ENCODE measurements at regions not wholly inside any gene's neighbourhood (a gene's known extent, or its start where the extent isn't known, plus 50 kb on each side); places are given as distances from the start of the nearest gene placed in this dataset.

DNA sequence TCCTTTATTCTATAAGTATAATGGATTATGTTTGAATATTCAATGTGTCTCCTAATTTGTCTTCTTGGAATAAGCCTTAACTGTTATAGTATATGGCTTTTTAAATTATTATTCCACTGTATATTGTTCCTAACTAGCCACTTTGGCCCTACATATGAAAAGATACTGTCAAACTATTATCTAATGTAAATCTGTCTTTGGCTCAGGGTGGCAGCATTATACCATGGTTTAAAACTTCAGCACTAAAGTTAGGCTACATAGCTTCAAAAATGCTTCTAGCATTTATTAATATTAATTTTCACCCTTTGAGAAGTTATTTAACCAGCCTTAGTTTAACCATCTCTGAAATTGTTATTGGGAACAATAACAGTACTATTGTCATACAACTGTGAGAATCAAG, 543.1 kb upstream of the MBL2 start:
- Histone ChIP-seq H3K36me3 (ENCODE audit: control insufficient read depth, insufficient read depth, low read length) (no peaks in the 10 kb centered on the region), H3K4me3 (ENCODE audit: low read length) (no peak overlapping the region), H3K27me3 (ENCODE audit: control insufficient read depth, insufficient read depth, low read length) (no peaks in the 10 kb centered on the region), H3K4me1 (ENCODE audit: control insufficient read depth, insufficient read depth, low read length) (no peaks in the 10 kb centered on the region), H3K27ac (ENCODE audit: low read length) (no peak overlapping the region), H3K9me3 (ENCODE audit: control insufficient read depth, low read depth, low read length) (no peaks in the 10 kb centered on the region)
- no peak for DNase-seq

- Histone ChIP-seq H3K4me1 (ENCODE audit: control insufficient read depth, insufficient read depth, low read length) (no peaks in the 10 kb centered on the region), H3K9me3 (ENCODE audit: control insufficient read depth, low read depth, low read length) (no peaks in the 10 kb centered on the region), H3K36me3 (ENCODE audit: control insufficient read depth, insufficient read depth, low read length) (no peaks in the 10 kb centered on the region), H3K27me3 (ENCODE audit: control insufficient read depth, insufficient read depth, low read length) (no peaks in the 10 kb centered on the region), H3K27ac (ENCODE audit: low read length) (no peak overlapping the region), H3K4me3 (ENCODE audit: low read length) (no peak overlapping the region)
- no peak for DNase-seq
- WGBS (ENCODE audit: insufficient coverage, low lambda C conversion rate): no CpG with 5 or more reads among the region's 1 CpG
These were observed 542.3 kb upstream of the MBL2 start for GRCh38 chr10:53314876-53315275.

- Histone ChIP-seq H3K9me3 (ENCODE audit: control insufficient read depth, low read depth, low read length) (no peaks in the 10 kb centered on the region), H3K27ac (ENCODE audit: low read length) (no peak overlapping the region), H3K4me1 (ENCODE audit: control insufficient read depth, insufficient read depth, low read length) (no peaks in the 10 kb centered on the region), H3K36me3 (ENCODE audit: control insufficient read depth, insufficient read depth, low read length) (no peaks in the 10 kb centered on the region), H3K27me3 (ENCODE audit: control insufficient read depth, insufficient read depth, low read length) (no peaks in the 10 kb centered on the region), H3K4me3 (ENCODE audit: low read length) (no peak overlapping the region)
- no peak for DNase-seq
- no CpG with 5 or more reads among the region's 3 CpGs for WGBS (ENCODE audit: insufficient coverage, low lambda C conversion rate)
These were observed 525.9 kb upstream of the MBL2 start for GRCh38 chr10:53298443-53298842.

DNA sequence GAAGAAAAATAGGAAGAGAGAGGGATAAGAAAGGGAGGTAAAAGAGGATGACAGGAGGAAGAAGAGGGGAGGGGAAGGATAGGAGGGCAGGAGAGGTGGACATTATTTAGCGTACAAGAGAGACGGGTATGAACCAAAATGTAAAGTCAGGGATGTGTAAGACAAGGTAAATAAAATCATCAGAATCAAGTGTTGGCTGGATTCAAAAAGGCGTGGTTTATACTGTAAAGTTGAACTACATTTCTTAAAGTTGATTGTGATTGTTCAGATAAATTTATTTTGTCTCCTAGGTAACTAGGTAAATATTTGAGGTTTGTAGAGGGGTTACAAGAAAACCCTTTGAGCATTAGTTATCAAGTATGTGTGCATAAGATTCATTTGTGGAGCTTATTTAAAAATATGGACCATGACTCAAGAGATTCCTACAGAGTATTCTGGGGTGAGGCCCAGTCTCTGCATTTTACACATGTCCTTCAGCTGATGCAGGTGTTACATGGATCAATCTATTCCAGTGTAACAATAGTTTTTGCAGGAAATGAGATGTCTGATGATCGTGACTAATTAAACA, 512.1 kb upstream of the MBL2 start:
- Histone ChIP-seq H3K4me1 (ENCODE audit: control insufficient read depth, insufficient read depth, low read length) (no peaks in the 10 kb centered on the region), H3K27ac (ENCODE audit: low read length) (no peak overlapping the region), H3K9me3 (ENCODE audit: control insufficient read depth, low read depth, low read length) (no peaks in the 10 kb centered on the region), H3K27me3 (ENCODE audit: control insufficient read depth, insufficient read depth, low read length) (no peaks in the 10 kb centered on the region), H3K36me3 (ENCODE audit: control insufficient read depth, insufficient read depth, low read length) (no peaks in the 10 kb centered on the region), H3K4me3 (ENCODE audit: low read length) (no peak overlapping the region)
- DNase-seq: peak in 1 of 2 donors; percentile 6
- 35% methylated on average over 4 of the region's 4 CpGs for WGBS (ENCODE audit: insufficient coverage, low lambda C conversion rate)

- Histone ChIP-seq H3K4me1 (ENCODE audit: control insufficient read depth, insufficient read depth, low read length) (no peaks in the 10 kb centered on the region), H3K4me3 (ENCODE audit: low read length) (no peak overlapping the region), H3K27ac (ENCODE audit: low read length) (no peak overlapping the region), H3K9me3 (ENCODE audit: control insufficient read depth, low read depth, low read length) (no peaks in the 10 kb centered on the region), H3K27me3 (ENCODE audit: control insufficient read depth, insufficient read depth, low read length) (no peaks in the 10 kb centered on the region), H3K36me3 (ENCODE audit: control insufficient read depth, insufficient read depth, low read length) (no peaks in the 10 kb centered on the region)
- WGBS (ENCODE audit: insufficient coverage, low lambda C conversion rate): no CpG with 5 or more reads among the region's 1 CpG
- no peak for DNase-seq
These were observed 504.2 kb upstream of the MBL2 start for GRCh38 chr10:53276797-53277196.

DNA sequence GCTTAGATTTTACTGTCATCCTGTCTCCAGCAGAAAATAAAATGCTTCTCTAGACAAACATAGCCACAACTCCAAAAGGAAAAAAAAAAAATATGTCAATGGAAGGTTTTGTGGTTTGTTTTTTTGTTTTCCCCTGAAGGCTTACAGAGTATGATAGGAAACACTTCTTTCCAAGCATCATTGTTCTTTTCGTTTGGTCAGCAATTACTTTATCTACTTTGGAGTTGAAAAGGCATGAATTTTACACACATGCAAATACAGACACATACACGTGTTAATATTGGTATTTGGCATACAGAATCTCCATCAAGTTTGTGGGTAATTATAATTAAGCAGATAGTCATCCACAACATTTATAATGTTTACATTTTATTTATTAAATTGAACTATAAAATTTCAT, 496.9 kb upstream of the MBL2 start:
- no peak for DNase-seq
- no peaks in the 10 kb centered on the region for H3K9me3 ChIP-seq (ENCODE audit: control insufficient read depth, low read depth, low read length)
- H3K27ac ChIP-seq (ENCODE audit: low read length): no peak overlapping the region
- 75% methylated on average over 1 of the region's 2 CpGs for WGBS (ENCODE audit: insufficient coverage, low lambda C conversion rate)
- no peaks in the 10 kb centered on the region for H3K4me1 ChIP-seq (ENCODE audit: control insufficient read depth, insufficient read depth, low read length)
- no peaks in the 10 kb centered on the region for H3K36me3 ChIP-seq (ENCODE audit: control insufficient read depth, insufficient read depth, low read length)
- H3K4me3 ChIP-seq (ENCODE audit: low read length): no peak overlapping the region
- no peaks in the 10 kb centered on the region for H3K27me3 ChIP-seq (ENCODE audit: control insufficient read depth, insufficient read depth, low read length)

DNA sequence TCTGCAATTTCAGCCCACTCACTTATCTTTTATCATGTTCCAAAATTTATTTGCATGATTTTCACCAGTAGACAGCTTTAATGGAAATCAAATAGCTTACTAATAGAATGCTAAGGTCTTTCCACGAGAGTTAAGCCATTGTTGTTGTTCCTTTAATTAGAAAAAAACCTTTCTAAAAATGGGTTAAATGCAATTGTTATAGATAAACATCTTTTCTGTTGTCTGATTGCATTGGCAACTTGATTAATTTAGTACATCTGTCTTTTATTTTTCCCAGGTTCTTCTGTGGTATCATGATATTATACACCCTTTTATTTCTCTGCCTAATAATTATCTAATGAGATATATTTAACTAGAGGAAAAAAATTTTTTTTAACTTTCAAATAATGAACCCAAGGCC, 487.6 kb upstream of the MBL2 start:
- Histone ChIP-seq H3K36me3 (ENCODE audit: control insufficient read depth, insufficient read depth, low read length) (no peaks in the 10 kb centered on the region), H3K9me3 (ENCODE audit: control insufficient read depth, low read depth, low read length) (no peaks in the 10 kb centered on the region), H3K27ac (ENCODE audit: low read length) (no peak overlapping the region), H3K27me3 (ENCODE audit: control insufficient read depth, insufficient read depth, low read length) (no peaks in the 10 kb centered on the region), H3K4me1 (ENCODE audit: control insufficient read depth, insufficient read depth, low read length) (no peaks in the 10 kb centered on the region), H3K4me3 (ENCODE audit: low read length) (no peak overlapping the region)
- WGBS (ENCODE audit: insufficient coverage, low lambda C conversion rate): 100% methylated on average over 1 of the region's 1 CpG
- no peak for DNase-seq

DNA sequence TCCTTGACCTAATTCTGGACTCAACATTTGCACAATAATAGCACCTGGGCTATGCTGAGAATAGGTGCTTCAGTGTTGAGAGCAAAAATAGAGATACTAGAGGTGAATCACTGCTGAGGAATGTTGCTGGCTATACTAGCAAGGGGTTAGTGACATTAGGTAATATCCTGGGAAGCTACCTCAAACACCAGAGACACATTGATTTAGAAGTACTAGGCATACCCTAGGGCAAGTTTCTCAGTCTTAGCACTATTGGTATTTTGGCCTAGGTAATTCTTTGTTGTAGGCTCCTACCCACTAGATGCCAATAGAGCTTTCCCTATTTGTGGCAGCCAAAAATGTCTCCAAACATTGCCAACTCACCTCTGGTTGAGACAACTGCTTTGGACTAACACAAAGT, 484.0 kb upstream of the MBL2 start:
- H3K36me3 ChIP-seq (ENCODE audit: control insufficient read depth, insufficient read depth, low read length): no peaks in the 10 kb centered on the region
- H3K27me3 ChIP-seq (ENCODE audit: control insufficient read depth, insufficient read depth, low read length): no peaks in the 10 kb centered on the region
- H3K4me1 ChIP-seq (ENCODE audit: control insufficient read depth, insufficient read depth, low read length): no peaks in the 10 kb centered on the region
- DNase-seq: peak in 1 of 2 donors; percentile 5
- no peaks in the 10 kb centered on the region for H3K9me3 ChIP-seq (ENCODE audit: control insufficient read depth, low read depth, low read length)
- no peak overlapping the region for H3K27ac ChIP-seq (ENCODE audit: low read length)
- H3K4me3 ChIP-seq (ENCODE audit: low read length): no peak overlapping the region

DNA sequence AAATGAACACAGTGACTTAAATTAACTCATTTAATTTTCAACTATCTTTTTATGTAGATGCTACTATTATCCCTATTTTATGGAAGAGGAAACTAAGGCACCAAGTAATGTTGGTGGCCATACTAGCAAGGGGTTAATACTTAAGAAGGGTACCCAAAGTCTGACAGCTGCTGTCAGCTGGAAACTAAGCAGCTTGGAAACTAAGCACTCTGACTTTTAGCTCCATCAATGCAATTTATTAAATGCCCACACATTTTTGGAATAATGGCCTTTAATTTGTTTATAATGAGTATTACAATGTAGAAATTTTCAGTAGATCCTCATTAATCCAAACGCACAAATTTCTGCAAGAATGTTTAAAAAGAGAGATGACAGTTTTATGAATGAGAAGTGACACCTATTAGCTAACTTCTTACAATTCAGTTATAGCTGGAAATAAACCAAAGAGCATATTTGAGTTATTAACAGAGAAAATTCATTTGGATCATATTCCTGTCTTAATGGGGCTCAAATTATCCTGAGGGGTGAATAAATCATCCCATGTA, 483.1 kb upstream of the MBL2 start:
- DNase-seq: no peak
- H3K4me1 ChIP-seq (ENCODE audit: control insufficient read depth, insufficient read depth, low read length): no peaks in the 10 kb centered on the region
- H3K27me3 ChIP-seq (ENCODE audit: control insufficient read depth, insufficient read depth, low read length): no peaks in the 10 kb centered on the region
- no peak overlapping the region for H3K27ac ChIP-seq (ENCODE audit: low read length)
- no peaks in the 10 kb centered on the region for H3K9me3 ChIP-seq (ENCODE audit: control insufficient read depth, low read depth, low read length)
- H3K4me3 ChIP-seq (ENCODE audit: low read length): no peak overlapping the region
- H3K36me3 ChIP-seq (ENCODE audit: control insufficient read depth, insufficient read depth, low read length): no peaks in the 10 kb centered on the region
- WGBS (ENCODE audit: insufficient coverage, low lambda C conversion rate): 80% methylated on average over 1 of the region's 1 CpG

GRCh38 chr10:53253221-53253620, 480.6 kb upstream of the MBL2 start:
- no CpG with 5 or more reads among the region's 3 CpGs for WGBS (ENCODE audit: insufficient coverage, low lambda C conversion rate)
- no peak for DNase-seq
- H3K36me3 ChIP-seq (ENCODE audit: control insufficient read depth, insufficient read depth, low read length): no peaks in the 10 kb centered on the region
- no peak overlapping the region for H3K4me3 ChIP-seq (ENCODE audit: low read length)
- H3K9me3 ChIP-seq (ENCODE audit: control insufficient read depth, low read depth, low read length): no peaks in the 10 kb centered on the region
- no peak overlapping the region for H3K27ac ChIP-seq (ENCODE audit: low read length)
- H3K4me1 ChIP-seq (ENCODE audit: control insufficient read depth, insufficient read depth, low read length): no peaks in the 10 kb centered on the region
- H3K27me3 ChIP-seq (ENCODE audit: control insufficient read depth, insufficient read depth, low read length): no peaks in the 10 kb centered on the region

DNA sequence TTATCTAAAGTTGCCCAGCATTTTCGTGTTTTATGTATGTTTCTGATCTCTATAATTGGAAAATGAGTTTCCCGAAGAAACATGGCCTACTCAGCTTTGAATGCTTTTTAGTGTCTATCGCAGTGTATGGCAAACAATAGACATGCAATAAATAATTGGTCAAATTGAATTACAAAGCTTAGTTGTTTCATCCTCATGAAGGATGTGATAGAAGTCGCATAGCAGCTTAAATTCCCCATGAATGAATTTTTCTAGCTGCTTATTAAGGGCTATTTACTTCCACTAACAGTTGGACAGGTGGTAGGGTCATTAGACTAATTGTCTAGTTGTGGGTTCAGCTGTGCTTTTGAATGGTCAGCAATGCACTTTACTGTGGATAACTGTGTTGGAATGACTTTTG, 467.3 kb upstream of the MBL2 start:
- H3K9me3 ChIP-seq (ENCODE audit: control insufficient read depth, low read depth, low read length): peaks cover 2% of the 10 kb centered on the region
- H3K4me1 ChIP-seq (ENCODE audit: control insufficient read depth, insufficient read depth, low read length): no peaks in the 10 kb centered on the region
- DNase-seq: no peak
- H3K27me3 ChIP-seq (ENCODE audit: control insufficient read depth, insufficient read depth, low read length): no peaks in the 10 kb centered on the region
- 100% methylated on average over 2 of the region's 4 CpGs for WGBS (ENCODE audit: insufficient coverage, low lambda C conversion rate)
- no peak overlapping the region for H3K27ac ChIP-seq (ENCODE audit: low read length)
- H3K4me3 ChIP-seq (ENCODE audit: low read length): no peak overlapping the region
- H3K36me3 ChIP-seq (ENCODE audit: control insufficient read depth, insufficient read depth, low read length): no peaks in the 10 kb centered on the region

Data from large intestine (tissue), 3 donors.